SJSA1 (cell line): ENCODE measurements at regions not wholly inside any gene's neighbourhood (a gene's known extent, or its start where the extent isn't known, plus 50 kb on each side); places are given as distances from the start of the nearest gene placed in this dataset.

Experiments
- DNase-seq, 2 experiments: peaks; one replicate each; pipeline ENCODE4 v3.0.0-alpha.2; 2015 to 2020; ENCODE audit warnings: low spot score in 2 of 2, low read depth in 1 of 2
- H3K27ac ChIP-seq: fragments of 250-450 bp; sonication (Bioruptor Pico); 2 replicates; pipeline ENCODE4 v1.5.1; 2020; ENCODE audit warnings: mild to moderate bottlenecking, moderate library complexity
- H3K27me3 ChIP-seq: fragments of 250-450 bp; sonication (Bioruptor Pico); replicated peaks from 2 replicates; pipeline ENCODE4 v1.5.1; 2020; ENCODE audit warnings: mild to moderate bottlenecking, moderate library complexity
- H3K36me3 ChIP-seq: fragments of 250-450 bp; sonication (Bioruptor Pico); 2 replicates; pipeline ENCODE4 v1.5.1; 2020; ENCODE audit warnings: mild to moderate bottlenecking
- H3K4me1 ChIP-seq: fragments of 250-450 bp; sonication (Bioruptor Pico); replicated peaks from 2 replicates; pipeline ENCODE4 v1.6.1; 2021; ENCODE audit warnings: mild to moderate bottlenecking
- H3K4me3 ChIP-seq: fragments of 250-450 bp; sonication (Bioruptor Pico); 2 replicates; pipeline ENCODE4 v1.5.1; 2020; ENCODE audit warnings: mild to moderate bottlenecking
- H3K9me3 ChIP-seq: fragments of 250-450 bp; sonication (Bioruptor Pico); replicated peaks from 2 replicates; pipeline ENCODE4 v1.5.1; 2020; ENCODE audit warnings: mild to moderate bottlenecking

- no peak overlapping the region for H3K27ac ChIP-seq
- no peaks in the 10 kb centered on the region for H3K36me3 ChIP-seq
- H3K27me3 ChIP-seq = no peaks in the 10 kb centered on the region
- no peak overlapping the region for H3K4me3 ChIP-seq
- H3K9me3 ChIP-seq = no peaks in the 10 kb centered on the region
- DNase-seq = no peak
- H3K4me1 ChIP-seq = no peaks in the 10 kb centered on the region
Observed at GRCh38 chr21:26659182-26659581, 86.1 kb upstream of the CYYR1 start.

- no peaks in the 10 kb centered on the region for H3K4me1 ChIP-seq
- no peaks in the 10 kb centered on the region for H3K27me3 ChIP-seq
- no peaks in the 10 kb centered on the region for H3K9me3 ChIP-seq
- no peak overlapping the region for H3K4me3 ChIP-seq
- no peak for DNase-seq
- no peaks in the 10 kb centered on the region for H3K36me3 ChIP-seq
- no peak overlapping the region for H3K27ac ChIP-seq
Observed at GRCh38 chr21:26655460-26655859, 82.4 kb upstream of the CYYR1 start.

DNA sequence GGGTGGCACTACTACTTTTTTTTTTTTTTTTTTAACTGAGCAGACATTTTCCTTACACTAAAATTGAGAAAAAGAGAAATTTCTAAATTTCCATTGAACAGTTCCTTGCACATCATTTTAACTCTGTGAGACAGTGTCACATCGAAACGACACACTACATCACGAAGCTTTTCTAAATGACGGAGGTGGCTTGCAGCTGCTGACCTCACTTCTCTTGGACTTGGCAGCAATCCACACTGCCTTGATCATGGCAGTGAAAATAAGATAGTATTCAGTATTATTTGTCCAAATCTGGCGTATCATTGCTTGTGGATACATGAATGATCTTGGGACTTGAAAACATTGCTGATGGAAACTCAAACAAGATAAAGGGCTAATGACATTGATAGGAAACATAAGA, 80.3 kb upstream of the CYYR1 start:
- H3K9me3 ChIP-seq = no peaks in the 10 kb centered on the region
- H3K4me1 ChIP-seq = no peaks in the 10 kb centered on the region
- no peak overlapping the region for H3K4me3 ChIP-seq
- no peak overlapping the region for H3K27ac ChIP-seq
- H3K27me3 ChIP-seq = no peaks in the 10 kb centered on the region; the same call in 1 of the 2 replicates
- DNase-seq = no peak
- no peaks in the 10 kb centered on the region for H3K36me3 ChIP-seq

GRCh38 chr21:26652854-26653253, 79.8 kb upstream of the CYYR1 start:
- no peaks in the 10 kb centered on the region for H3K9me3 ChIP-seq
- no peaks in the 10 kb centered on the region for H3K4me1 ChIP-seq
- H3K36me3 ChIP-seq = no peaks in the 10 kb centered on the region
- no peak overlapping the region for H3K4me3 ChIP-seq
- no peak for DNase-seq
- no peak overlapping the region for H3K27ac ChIP-seq
- H3K27me3 ChIP-seq = no peaks in the 10 kb centered on the region; the same call in 1 of the 2 replicates

- Histone ChIP-seq H3K4me1 (no peaks in the 10 kb centered on the region), H3K4me3 (no peak overlapping the region), H3K27ac (no peak overlapping the region), H3K36me3 (no peaks in the 10 kb centered on the region), H3K27me3 (no peaks in the 10 kb centered on the region), H3K9me3 (no peaks in the 10 kb centered on the region)
- DNase-seq = no peak
Observed at GRCh38 chr21:26641062-26641461, 68.0 kb upstream of the CYYR1 start.

DNA sequence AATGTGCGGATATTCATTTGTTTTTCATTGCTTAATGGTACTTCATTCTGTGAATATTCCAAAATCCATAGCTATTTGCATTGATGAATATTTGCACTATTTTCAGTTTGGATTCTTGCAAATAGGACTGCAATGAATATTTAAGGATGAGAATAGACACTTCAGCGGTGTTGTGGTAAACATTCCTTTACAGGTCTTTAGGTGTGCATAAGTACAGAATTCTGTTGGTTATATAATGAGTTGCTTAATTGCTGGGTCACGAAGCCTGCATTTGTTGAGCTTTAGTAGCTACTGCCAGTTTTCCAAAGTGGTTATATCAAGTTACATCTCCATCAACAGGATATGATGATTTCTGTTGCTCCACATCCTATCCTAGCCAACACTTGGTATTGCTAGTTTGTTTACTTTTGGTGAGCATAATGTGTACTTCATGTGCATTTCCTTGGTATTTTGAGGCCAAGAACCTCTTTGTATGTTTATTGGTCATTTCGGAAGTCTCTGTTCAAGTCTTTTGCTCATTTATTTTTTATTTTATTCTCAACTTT, 64.2 kb upstream of the CYYR1 start:
- no peak overlapping the region for H3K27ac ChIP-seq
- DNase-seq = no peak
- H3K4me3 ChIP-seq = no peak overlapping the region
- H3K4me1 ChIP-seq = no peaks in the 10 kb centered on the region
- H3K27me3 ChIP-seq = no peaks in the 10 kb centered on the region
- H3K36me3 ChIP-seq = no peaks in the 10 kb centered on the region
- no peaks in the 10 kb centered on the region for H3K9me3 ChIP-seq

DNA sequence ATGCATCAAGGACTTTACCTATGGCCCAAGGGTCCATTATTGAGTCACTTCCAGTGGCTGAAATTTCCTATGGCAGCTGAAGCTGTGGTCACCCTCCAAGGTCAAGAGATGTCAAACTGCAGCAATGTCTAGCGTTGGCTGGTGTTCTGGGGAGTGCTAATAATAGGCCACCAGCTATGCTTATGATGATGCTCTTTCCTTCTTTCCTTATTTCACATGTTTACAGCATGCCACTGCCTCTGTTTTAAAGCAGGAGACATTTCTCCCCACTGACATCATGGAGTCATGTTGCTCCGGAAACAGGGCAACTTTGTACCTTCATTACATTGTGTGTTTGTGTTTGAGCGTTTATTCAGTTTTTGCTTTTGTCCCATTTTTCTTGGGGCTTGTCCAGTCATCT, 62.6 kb upstream of the CYYR1 start:
- Histone ChIP-seq H3K27ac (no peak overlapping the region), H3K4me3 (no peak overlapping the region), H3K4me1 (no peaks in the 10 kb centered on the region), H3K36me3 (no peaks in the 10 kb centered on the region), H3K9me3 (no peaks in the 10 kb centered on the region), H3K27me3 (no peaks in the 10 kb centered on the region)
- DNase-seq = no peak

DNA sequence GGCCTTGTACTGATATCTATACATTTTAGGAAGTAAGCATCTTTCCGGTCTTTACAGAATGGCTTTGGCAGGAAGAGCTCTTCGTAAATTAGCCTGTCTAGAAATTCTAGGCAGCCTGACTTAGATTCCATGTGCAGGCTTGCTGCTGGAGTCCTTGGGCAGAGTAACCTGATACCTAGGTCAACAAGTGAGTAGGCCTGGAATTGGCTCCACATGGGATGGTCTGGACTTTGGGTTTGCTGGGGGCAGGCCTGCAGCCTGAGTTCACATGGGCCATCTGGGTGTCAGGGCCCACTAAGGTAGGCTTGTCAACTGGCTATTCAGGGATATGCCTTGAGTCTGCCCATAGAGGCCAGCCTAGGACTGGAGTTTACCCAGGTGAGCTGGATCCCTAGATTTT, 59.6 kb upstream of the CYYR1 start:
- DNase-seq = no peak
- Histone ChIP-seq H3K27ac (no peak overlapping the region), H3K27me3 (no peaks in the 10 kb centered on the region), H3K36me3 (no peaks in the 10 kb centered on the region; the same call in 1 of the 2 replicates), H3K4me1 (no peaks in the 10 kb centered on the region), H3K9me3 (no peaks in the 10 kb centered on the region), H3K4me3 (no peak overlapping the region)

DNA sequence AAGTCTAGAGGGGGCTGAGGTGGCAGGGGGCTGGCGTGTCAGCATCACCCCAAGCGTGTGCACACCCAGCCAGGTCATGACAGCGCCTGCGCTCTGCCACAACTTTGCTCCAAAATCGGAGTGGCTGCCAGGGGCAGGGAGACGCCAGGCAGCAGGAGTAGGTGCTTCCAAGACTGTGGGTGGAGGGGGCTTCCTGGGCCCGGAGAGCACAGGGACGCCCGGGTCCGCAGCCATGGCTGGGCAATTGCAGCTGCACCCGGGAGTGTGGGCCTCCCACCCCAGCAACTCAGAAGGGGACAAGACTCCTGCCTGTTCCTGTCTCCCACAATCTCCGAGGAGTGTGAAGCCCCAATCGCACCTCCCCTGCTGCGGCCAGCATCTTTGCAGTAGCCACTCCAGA, 53.1 kb upstream of the CYYR1 start:
- Histone ChIP-seq H3K27ac (no peak overlapping the region), H3K4me1 (no peaks in the 10 kb centered on the region), H3K27me3 (no peaks in the 10 kb centered on the region), H3K36me3 (no peaks in the 10 kb centered on the region; the same call in 1 of the 2 replicates), H3K4me3 (no peak overlapping the region), H3K9me3 (no peaks in the 10 kb centered on the region)
- no peak for DNase-seq

- H3K4me3 ChIP-seq = no peak overlapping the region
- H3K27me3 ChIP-seq = no peaks in the 10 kb centered on the region
- H3K4me1 ChIP-seq = no peaks in the 10 kb centered on the region
- H3K9me3 ChIP-seq = no peaks in the 10 kb centered on the region
- H3K36me3 ChIP-seq = no peaks in the 10 kb centered on the region; the same call in 1 of the 2 replicates
- DNase-seq = no peak
- no peak overlapping the region for H3K27ac ChIP-seq
Observed at GRCh38 chr21:26624983-26625519, 52.0 kb upstream of the CYYR1 start.
